ENCODE measurements at regions not wholly inside any gene's neighbourhood (a gene's known extent, or its start where the extent isn't known, plus 50 kb on each side); places are given as distances from the start of the nearest gene placed in this dataset.

DNA sequence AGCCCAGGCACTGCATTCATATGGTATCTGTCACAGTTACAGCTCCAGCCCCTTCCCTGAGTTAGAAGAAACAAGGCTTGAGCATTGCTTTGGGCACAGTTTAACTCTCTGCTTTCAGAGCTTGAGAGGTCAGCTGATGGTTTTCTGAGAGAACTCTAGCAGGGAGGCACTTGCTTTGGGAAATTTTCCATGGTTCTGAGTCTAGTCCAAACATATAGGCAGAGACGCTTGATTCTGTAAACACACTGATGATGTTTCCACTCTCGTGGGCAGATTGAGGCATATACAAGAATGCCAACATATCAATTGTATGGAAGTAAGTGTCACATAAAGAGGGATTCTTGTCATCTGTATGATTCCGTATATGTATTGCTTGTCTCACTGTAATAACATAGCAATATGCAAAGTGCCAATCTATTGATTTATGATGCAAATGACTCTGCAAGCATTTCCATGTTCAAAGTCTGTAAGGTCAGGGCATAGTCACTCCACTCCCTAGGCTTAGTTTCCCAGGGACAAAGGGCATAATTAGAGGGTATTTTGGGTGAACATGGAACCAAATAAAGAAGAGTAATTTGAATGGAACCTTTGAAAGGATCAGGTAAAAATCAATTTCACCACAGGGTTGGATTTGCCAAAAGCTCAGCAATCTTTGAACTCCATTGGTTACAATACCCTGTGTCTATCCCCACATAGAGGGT lies 239.0 kb downstream of the INHBA start:
- 87 to 96% methylated on average over 3 of the region's 3 CpGs for WGBS, 2 donors
- Histone ChIP-seq H3K4me3 (no peak overlapping the region), H3K4me1 (no peaks in the 10 kb centered on the region), H3K36me3 (ENCODE audit: low read depth, missing control alignments) (no peaks in the 10 kb centered on the region), H3K27me3 (no peaks in the 10 kb centered on the region), H3K9me3 (no peaks in the 10 kb centered on the region), H3K27ac (no peak overlapping the region)
- TF ChIP-seq POLR2A (IDR thresholded peaks at IDR 0.05) (no peak), CTCF (IDR thresholded peaks at IDR 0.05) (no peak)
- no peak for DNase-seq
- intact Hi-C loops (cut with DNase I; ENCODE audit: low total_unique reads): no loop called here

DNA sequence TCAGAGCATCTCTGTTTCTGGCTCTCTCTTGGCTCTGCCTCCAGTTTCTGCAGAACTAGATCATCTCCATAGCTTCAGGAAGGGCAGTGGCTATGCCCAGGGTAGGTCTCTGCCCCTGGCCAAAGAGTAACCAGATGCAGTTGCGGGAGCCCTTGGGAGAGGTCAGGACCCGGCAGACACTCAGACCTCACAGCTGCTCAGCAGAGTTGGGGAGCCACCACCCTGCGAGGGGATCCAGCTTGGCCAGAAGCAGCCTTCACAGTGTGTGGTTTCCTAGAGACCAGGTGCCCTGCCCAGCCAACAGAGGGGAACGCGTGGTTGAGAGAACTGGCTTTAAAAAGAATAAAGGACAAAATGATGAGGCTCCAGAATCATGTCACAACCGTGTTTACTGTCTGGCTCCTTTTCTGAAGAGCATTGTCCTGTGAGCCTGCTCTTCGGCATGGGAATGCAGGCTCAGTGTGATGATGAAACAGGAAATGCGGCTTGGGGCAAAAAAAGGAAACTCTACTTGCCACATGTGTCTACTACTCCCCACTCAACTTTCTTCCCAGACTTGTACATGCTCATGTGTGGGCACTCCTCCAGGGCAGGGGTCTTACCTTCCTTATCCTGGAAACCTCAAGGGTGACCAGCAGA lies 243.1 kb downstream of the INHBA start:
- no peak for DNase-seq
- WGBS, 2 donors: 80 to 81% methylated on average over 8 of the region's 8 CpGs
- TF ChIP-seq POLR2A (IDR thresholded peaks at IDR 0.05): no peak
- no peak for TF ChIP-seq CTCF (IDR thresholded peaks at IDR 0.05)
- H3K9me3 ChIP-seq: no peaks in the 10 kb centered on the region
- no peaks in the 10 kb centered on the region for H3K4me1 ChIP-seq
- intact Hi-C loops (cut with DNase I; ENCODE audit: low total_unique reads): no loop called here
- H3K27me3 ChIP-seq: no peaks in the 10 kb centered on the region
- no peak overlapping the region for H3K27ac ChIP-seq
- H3K4me3 ChIP-seq: no peak overlapping the region
- no peaks in the 10 kb centered on the region for H3K36me3 ChIP-seq (ENCODE audit: low read depth, missing control alignments)

GRCh38 chr7:41459183-41459582 lies 243.7 kb downstream of the INHBA start:
- Histone ChIP-seq H3K4me3 (no peak overlapping the region), H3K36me3 (ENCODE audit: low read depth, missing control alignments) (no peaks in the 10 kb centered on the region), H3K9me3 (no peaks in the 10 kb centered on the region), H3K27me3 (no peaks in the 10 kb centered on the region), H3K4me1 (no peaks in the 10 kb centered on the region), H3K27ac (no peak overlapping the region)
- intact Hi-C loops (cut with DNase I; ENCODE audit: low total_unique reads): no loop called here
- 79 to 90% methylated on average over 5 of the region's 5 CpGs for WGBS, 2 donors
- no peak for TF ChIP-seq CTCF (IDR thresholded peaks at IDR 0.05)
- DNase-seq: no peak

GRCh38 chr7:41457832-41458437 lies 245.0 kb downstream of the INHBA start:
- no peaks in the 10 kb centered on the region for H3K4me1 ChIP-seq
- H3K4me3 ChIP-seq: no peak overlapping the region
- H3K9me3 ChIP-seq: no peaks in the 10 kb centered on the region
- TF ChIP-seq CTCF (IDR thresholded peaks at IDR 0.05) (no peak), POLR2A (IDR thresholded peaks at IDR 0.05) (no peak)
- no peak for DNase-seq
- H3K27me3 ChIP-seq: no peaks in the 10 kb centered on the region
- H3K36me3 ChIP-seq (ENCODE audit: low read depth, missing control alignments): no peaks in the 10 kb centered on the region
- no peak overlapping the region for H3K27ac ChIP-seq
- intact Hi-C loops (cut with DNase I; ENCODE audit: low total_unique reads): no loop called here
